H1 (cell line): ENCODE measurements at regions not wholly inside any gene's neighbourhood (a gene's known extent, or its start where the extent isn't known, plus 50 kb on each side); places are given as distances from the start of the nearest gene placed in this dataset.

Experiments
- CEBPB ChIP-seq: IDR thresholded peaks from 2 replicates; pipeline ENCODE4 v1.6.1; 2012; ENCODE audit warnings: low read depth, low read length
- EZH2 ChIP-seq: fragments of 200-600 bp; sonication (generic); IDR thresholded peaks from 2 replicates; pipeline ENCODE4 v1.7.1; 2012; ENCODE audit warnings: low read depth, mild to moderate bottlenecking, moderate library complexity, low read length, inconsistent platforms; ENCODE audit not compliant: severe bottlenecking
- FOSL1 ChIP-seq: IDR thresholded peaks from 2 replicates; pipeline ENCODE4 v1.6.1; 2011; ENCODE audit warnings: mild to moderate bottlenecking, low read depth, low read length, moderate library complexity; ENCODE audit not compliant: insufficient read depth
- JUN ChIP-seq: IDR thresholded peaks from 2 replicates; pipeline ENCODE4 v1.6.1; 2011; ENCODE audit warnings: low read depth, mild to moderate bottlenecking, improper control_type of control experiment, low read length
- RBBP5 ChIP-seq: IDR thresholded peaks from 2 replicates; pipeline ENCODE4 v1.7.1; 2012; ENCODE audit warnings: low read depth, mild to moderate bottlenecking, inconsistent platforms, low read length, moderate library complexity, borderline replicate concordance
- SAP30 ChIP-seq: fragments of 300-600 bp; sonication (generic); IDR thresholded peaks from 2 replicates; pipeline ENCODE4 v1.7.1; 2012; ENCODE audit warnings: low read length, moderate library complexity, mild to moderate bottlenecking, inconsistent platforms; ENCODE audit not compliant: insufficient read depth, insufficient replicate concordance
- SP2 ChIP-seq: IDR thresholded peaks from 2 replicates; pipeline ENCODE4 v1.6.1; 2012; ENCODE audit warnings: mild to moderate bottlenecking, low read length, inconsistent platforms
- ZNF274 ChIP-seq: IDR thresholded peaks from 2 replicates; pipeline ENCODE4 v1.7.0; 2012; ENCODE audit warnings: low read length, borderline replicate concordance; ENCODE audit errors: extremely low read depth

GRCh38 chr11:70829134-70829885 lies 423.1 kb downstream of the SHANK2 start (continued):
- no peak for TF ChIP-seq FOSL1
- no peak for TF ChIP-seq EZH2
- no peak for TF ChIP-seq ZNF274
- no peak for TF ChIP-seq CEBPB
- no peak for TF ChIP-seq SAP30
- TF ChIP-seq SP2, result no peak
- TF ChIP-seq RBBP5, result no peak
- no peak for TF ChIP-seq JUN
